GM12891 (cell line): ENCODE measurements at regions not wholly inside any gene's neighbourhood (a gene's known extent, or its start where the extent isn't known, plus 50 kb on each side); places are given as distances from the start of the nearest gene placed in this dataset.

Source experiments
- DNase-seq: peaks from one replicate; pipeline ENCODE4 v3.0.0; 2011; ENCODE audit warnings: low spot score; ENCODE audit not compliant: insufficient read length
- FAIRE-seq: peaks from 2 replicates; lab custom pipeline; 2011; peaks lifted over from hg19 to GRCh38; lab: Jason Lieb, UNC
- PAX5 ChIP-seq: IDR thresholded peaks from 2 replicates; pipeline ENCODE4 v1.6.1; 2011; ENCODE audit warnings: low read length, moderate library complexity, mild to moderate bottlenecking; ENCODE audit not compliant: insufficient read depth, severe bottlenecking
- POLR2A ChIP-seq: IDR thresholded peaks from 2 replicates; pipeline ENCODE4 v1.6.1; 2011; ENCODE audit warnings: low read depth, low read length, control low read depth
- POLR2AphosphoS5 ChIP-seq: IDR thresholded peaks from 2 replicates; pipeline ENCODE4 v1.6.1; 2011; ENCODE audit warnings: low read depth, low read length, control low read depth
- POU2F2 ChIP-seq: IDR thresholded peaks from 2 replicates; pipeline ENCODE4 v1.6.1; 2011; ENCODE audit warnings: low read depth, mild to moderate bottlenecking, control low read depth, low read length, moderate library complexity
- SPI1 ChIP-seq: IDR thresholded peaks from 2 replicates; pipeline ENCODE4 v1.6.1; 2011; ENCODE audit warnings: low read depth, low read length, control low read depth
- TAF1 ChIP-seq: IDR thresholded peaks from 2 replicates; pipeline ENCODE4 v1.6.1; 2011; ENCODE audit warnings: low read depth, low read length, control low read depth

- FAIRE-seq: no peak
- TF ChIP-seq TAF1: no peak
- no peak for TF ChIP-seq POLR2AphosphoS5
- no peak for TF ChIP-seq POLR2A
- no peak for TF ChIP-seq PAX5
- no peak for TF ChIP-seq POU2F2
- no peak for TF ChIP-seq SPI1
- no peak for DNase-seq
Observed at GRCh38 chr18:27843783-27844777, 332.9 kb downstream of the CDH2 start.

DNA sequence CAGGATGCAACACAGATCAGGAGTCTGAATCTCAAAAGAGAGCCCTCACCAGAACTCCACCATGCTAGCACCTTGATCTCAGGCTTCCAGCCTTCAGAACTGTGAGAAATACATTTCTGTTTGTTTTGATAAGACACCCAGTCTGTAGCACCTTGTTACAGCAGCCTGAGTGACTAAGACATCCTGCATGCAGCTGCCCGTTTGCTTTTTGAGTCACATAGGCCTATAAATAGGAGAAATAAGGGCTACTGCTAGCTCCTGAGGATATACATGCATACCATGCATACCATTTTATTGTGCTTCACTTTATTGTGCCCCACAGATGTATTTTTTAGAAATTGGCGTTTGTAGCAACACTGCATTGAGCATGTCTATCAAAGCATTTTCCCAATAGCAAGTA is 337.8 kb downstream of the CDH2 start:
- TF ChIP-seq POLR2AphosphoS5: no peak
- TF ChIP-seq POU2F2: no peak
- TF ChIP-seq PAX5: no peak
- TF ChIP-seq SPI1: no peak
- no peak for TF ChIP-seq TAF1
- TF ChIP-seq POLR2A: no peak
- DNase-seq (no peak), FAIRE-seq (no peak)

DNA sequence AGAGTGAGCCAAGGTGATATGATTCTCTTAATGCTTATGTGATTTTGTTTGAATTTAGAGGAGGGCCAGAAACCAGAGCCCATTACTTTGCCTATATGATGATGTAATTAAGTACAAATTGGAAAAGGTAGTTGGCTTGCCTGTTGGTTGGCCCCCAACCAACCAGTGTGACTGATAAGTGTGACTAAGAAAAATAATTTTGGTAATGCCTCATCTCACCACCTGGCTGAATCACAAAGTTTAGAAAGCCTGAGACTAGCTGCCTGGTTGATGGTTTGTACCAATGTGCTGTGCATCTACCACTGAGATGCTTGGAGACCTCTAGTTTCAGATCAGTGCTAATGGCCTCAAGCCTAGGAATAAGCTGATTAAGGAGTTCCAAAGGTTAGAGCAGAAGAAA is 338.7 kb downstream of the CDH2 start:
- FAIRE-seq (no peak), DNase-seq (no peak)
- TF ChIP-seq TAF1: no peak

GRCh38 chr18:27826101-27826500 is 350.8 kb downstream of the CDH2 start:
- TF ChIP-seq POLR2A (no peak), SPI1 (no peak), POU2F2 (no peak), POLR2AphosphoS5 (no peak), PAX5 (no peak), TAF1 (no peak)
- FAIRE-seq: no peak
- DNase-seq: no peak

DNA sequence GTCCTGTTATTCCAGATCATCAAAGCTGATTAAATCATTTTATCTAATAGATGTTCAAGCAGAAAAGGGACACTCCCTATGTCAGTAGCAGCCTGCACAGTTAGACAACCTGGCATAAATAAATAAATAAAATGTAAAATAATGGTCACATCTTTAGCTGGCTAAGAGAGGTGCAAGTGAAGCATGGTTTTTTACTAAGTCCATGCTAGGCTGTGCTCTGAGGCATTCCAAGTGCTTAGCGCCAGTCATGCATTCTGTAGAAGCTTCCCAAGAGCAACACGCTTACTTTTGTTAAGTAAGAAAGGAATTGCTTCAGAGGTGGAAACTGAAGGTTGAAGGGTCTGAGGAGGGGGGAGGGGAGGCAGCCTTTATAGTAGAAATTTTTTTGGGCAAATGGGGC is 351.2 kb downstream of the CDH2 start:
- FAIRE-seq (no peak), DNase-seq (no peak)
- TF ChIP-seq POLR2A (no peak), TAF1 (no peak), POLR2AphosphoS5 (no peak)

DNA sequence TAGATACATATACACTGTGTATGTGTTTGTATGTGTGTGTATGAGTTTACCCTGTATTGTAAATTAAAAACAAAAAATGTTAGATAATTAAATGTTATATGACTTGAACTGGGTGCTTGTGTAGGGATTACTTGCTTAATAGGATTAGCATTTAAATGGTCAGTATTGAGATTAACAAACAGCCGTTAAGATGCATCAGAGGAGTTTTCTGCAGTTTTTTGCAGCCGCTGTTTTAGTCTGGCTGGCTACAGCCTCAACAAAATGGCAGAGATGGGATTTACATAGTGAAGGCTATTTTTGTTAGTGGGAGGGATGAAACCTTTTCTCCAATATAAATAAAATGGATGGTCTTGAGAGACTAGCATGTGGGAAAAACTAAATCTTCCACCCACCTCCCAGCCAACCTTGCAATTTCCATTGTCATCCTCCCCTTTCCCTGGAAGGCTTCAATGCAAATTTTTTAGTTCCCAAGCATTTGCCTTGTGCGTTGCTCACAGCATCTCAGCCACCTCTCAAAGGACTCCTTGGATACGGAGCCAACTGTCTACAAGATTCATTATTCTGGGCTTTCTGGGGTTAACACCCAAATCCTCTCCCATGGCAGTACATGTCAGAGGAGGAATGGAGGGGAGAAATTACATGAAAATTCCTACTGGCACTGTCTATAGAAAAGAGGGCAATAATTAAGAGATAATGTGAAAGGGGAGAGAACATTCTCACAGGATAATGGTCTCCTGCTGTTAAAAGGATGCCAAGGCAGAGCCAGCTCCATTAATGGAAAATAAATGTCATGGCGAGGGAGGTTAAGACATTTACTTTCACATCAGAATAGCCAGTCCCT is 351.9 kb downstream of the CDH2 start:
- no peak for TF ChIP-seq PAX5
- TF ChIP-seq POLR2AphosphoS5: no peak
- TF ChIP-seq POU2F2: no peak
- TF ChIP-seq POLR2A: no peak
- FAIRE-seq (no peak), DNase-seq (no peak)

DNA sequence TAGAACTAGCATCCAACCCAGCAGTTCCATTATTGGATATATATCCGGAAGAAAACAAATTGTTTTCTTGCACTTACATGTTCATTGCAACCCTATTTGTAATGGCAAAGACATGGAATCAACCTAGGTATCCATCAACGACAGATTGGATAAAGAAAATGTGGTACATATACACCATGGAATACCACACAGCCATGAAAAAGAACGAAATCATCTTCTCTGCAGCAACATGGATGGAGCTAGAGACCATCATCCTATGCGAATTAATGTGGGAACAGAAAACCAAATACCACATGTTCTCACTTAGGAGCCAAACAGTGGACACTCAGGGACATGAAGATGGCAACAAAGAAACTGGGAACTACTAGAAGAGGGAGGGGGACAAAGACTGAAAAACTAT is 352.7 kb downstream of the CDH2 start:
- no peak for TF ChIP-seq TAF1
- TF ChIP-seq POLR2AphosphoS5: no peak
- TF ChIP-seq PAX5: no peak
- no peak for TF ChIP-seq SPI1
- no peak for TF ChIP-seq POLR2A
- TF ChIP-seq POU2F2: no peak
- DNase-seq (no peak), FAIRE-seq (no peak)

DNA sequence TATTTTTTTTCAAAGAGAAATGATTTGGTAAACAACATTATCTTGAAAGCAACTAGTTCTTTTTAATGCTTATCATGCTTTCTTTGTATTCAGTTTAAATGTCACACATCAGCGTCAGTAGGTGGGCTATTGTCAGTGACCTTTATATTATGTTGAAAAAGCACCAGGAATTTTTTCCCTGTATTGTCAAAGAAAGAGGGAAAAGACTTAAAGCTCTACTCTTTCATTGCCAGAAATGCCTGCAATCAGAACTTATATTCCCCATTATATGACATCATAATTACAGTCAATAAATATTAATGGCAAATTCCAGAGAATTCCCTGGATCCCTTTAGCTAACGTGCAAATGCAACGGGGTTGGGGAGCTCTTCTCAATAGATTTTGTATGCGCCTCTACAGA is 353.9 kb downstream of the CDH2 start:
- DNase-seq: no peak
- no peak for FAIRE-seq
- no peak for TF ChIP-seq PAX5
- no peak for TF ChIP-seq POLR2A
- TF ChIP-seq SPI1: no peak
- no peak for TF ChIP-seq POU2F2
- no peak for TF ChIP-seq POLR2AphosphoS5
- no peak for TF ChIP-seq TAF1

GRCh38 chr18:27808683-27809082 is 368.2 kb downstream of the CDH2 start:
- DNase-seq (no peak), FAIRE-seq (no peak)

GRCh38 chr18:27803957-27804356 is 373.0 kb downstream of the CDH2 start:
- TF ChIP-seq SPI1: no peak
- TF ChIP-seq POLR2AphosphoS5: no peak
- TF ChIP-seq TAF1: no peak
- TF ChIP-seq POLR2A: no peak
- TF ChIP-seq POU2F2: no peak
- no peak for TF ChIP-seq PAX5
- FAIRE-seq (no peak), DNase-seq (no peak)

More at GRCh38 chr18:27808683-27809082, 368.2 kb downstream of the CDH2 start:
- TF ChIP-seq POLR2AphosphoS5: no peak
- no peak for TF ChIP-seq POLR2A
- no peak for TF ChIP-seq TAF1
- no peak for TF ChIP-seq PAX5
